B cell (primary cell): ENCODE measurements at regions not wholly inside any gene's neighbourhood (a gene's known extent, or its start where the extent isn't known, plus 50 kb on each side); places are given as distances from the start of the nearest gene placed in this dataset.

ENCODE experiments used
- ATAC-seq: fragments of 200-7000 bp; cut with Tn5 transposase; one replicate; pipeline ENCODE4 v1.10.0; 2021; ENCODE audit warnings: low read depth, mild to moderate bottlenecking, moderate number of reproducible peaks, moderate library complexity
- CTCF ChIA-PET: fragments of 350-600 bp; sonication (Branson Sonifier 250); formaldehyde crosslinking; loops from one replicate; lab custom pipeline; 2021; ENCODE audit warnings: antibody characterized with exemption, inconsistent platforms; lab: Charles Lee
- POLR2A ChIA-PET: fragments of 350-600 bp; sonication (Branson Sonifier 250); formaldehyde crosslinking; loops from one replicate; lab custom pipeline; 2021; ENCODE audit warnings: antibody characterized with exemption; lab: Charles Lee
- DNase-seq: peaks from one replicate; pipeline ENCODE4 v3.0.0; 2013
- H2AFZ ChIP-seq: 2 replicates; pipeline ENCODE4 v1.6.1; 2012; ENCODE audit warnings: mild to moderate bottlenecking, low read depth, low read length; ENCODE audit not compliant: insufficient read depth, poor library complexity, severe bottlenecking
- H3K27ac ChIP-seq, 2 donors: 1 replicate in 1 of 2; 2 replicates in 1 of 2; pipeline ENCODE4 v1.5.1; 2012 to 2013; ENCODE audit warnings: low read length in 2 of 2, mild to moderate bottlenecking in 2 of 2, moderate library complexity in 1 of 2
- H3K27me3 ChIP-seq, 4 experiments: fragments of 200-600 bp in 1 of 4; sonication (generic) in 1 of 4; replicated peaks in 1 of 4; 1 replicate in 2 of 4; 2 replicates in 2 of 4; pipeline versions ENCODE4 v1.6.1 to v1.7.0; 2013 to 2016; ENCODE audit warnings: low read length in 3 of 4, mild to moderate bottlenecking in 2 of 4, mixed read lengths in 1 of 4, moderate library complexity in 1 of 4; ENCODE audit not compliant: insufficient read depth in 4 of 4, control insufficient read depth in 3 of 4; ENCODE audit errors: control extremely low read depth in 1 of 4
- H3K36me3 ChIP-seq, 2 experiments: replicated peaks in 1 of 2; 1 replicate in 1 of 2; 2 replicates in 1 of 2; pipeline versions ENCODE4 v1.6.1 to v1.7.1; 2013; ENCODE audit warnings: low read length in 1 of 2; ENCODE audit not compliant: insufficient read depth in 2 of 2, control insufficient read depth in 1 of 2; ENCODE audit errors: control extremely low read depth in 1 of 2, extremely low read depth in 1 of 2
- H3K4me1 ChIP-seq, 2 donors: fragments of 200-600 bp in 1 of 2; sonication (generic) in 1 of 2; 1 replicate in 1 of 2; 2 replicates in 1 of 2; pipeline versions ENCODE4 v1.5.1 to v1.6.1; 2013 to 2017; ENCODE audit warnings: low read length in 2 of 2; ENCODE audit not compliant: control insufficient read depth in 2 of 2, insufficient read depth in 2 of 2
- H3K4me2 ChIP-seq: replicated peaks from 2 replicates; pipeline ENCODE3; 2012; ENCODE audit warnings: mild to moderate bottlenecking, low read depth, low read length; ENCODE audit not compliant: poor library complexity, severe bottlenecking
- H3K4me3 ChIP-seq, 5 experiments: fragments of 200-600 bp in 1 of 5; sonication (generic) in 1 of 5; 1 replicate in 3 of 5; 2 replicates in 2 of 5; pipeline versions ENCODE4 v1.5.1 to v1.7.0; 2011 to 2016; ENCODE audit warnings: low read length in 4 of 5, mild to moderate bottlenecking in 4 of 5, low read depth in 2 of 5, control low read depth in 1 of 5, moderate library complexity in 1 of 5; ENCODE audit not compliant: insufficient read depth in 1 of 5; ENCODE audit errors: control extremely low read depth in 1 of 5, extremely low read depth in 1 of 5
- H3K79me2 ChIP-seq: fragments of 200-600 bp; sonication (generic); one replicate; pipeline ENCODE4 v1.6.0; 2016; ENCODE audit warnings: low read length; ENCODE audit not compliant: control insufficient read depth, insufficient read depth
- H3K9ac ChIP-seq: fragments of 200-600 bp; sonication (generic); 2 replicates; pipeline ENCODE4 v1.6.1; 2017; ENCODE audit warnings: mild to moderate bottlenecking, low read length, moderate library complexity
- H3K9me3 ChIP-seq, 3 donors: one replicate each; pipeline versions ENCODE4 v1.6.1 to v1.7.1; 2013; ENCODE audit warnings: low read length in 2 of 3; ENCODE audit not compliant: control insufficient read depth in 2 of 3, insufficient read depth in 1 of 3; ENCODE audit errors: control extremely low read depth in 1 of 3
- H4K20me1 ChIP-seq: 2 replicates; pipeline ENCODE4 v1.6.0; 2012; ENCODE audit warnings: mild to moderate bottlenecking, low read length; ENCODE audit not compliant: insufficient read depth, control insufficient read depth, poor library complexity, severe bottlenecking
- H3K27ac Mint-ChIP-seq: one replicate; pipeline ENCODE4 v1.8.0; 2021; ENCODE audit warnings: mixed read lengths
- H3K27me3 Mint-ChIP-seq: one replicate; pipeline ENCODE4 v1.8.0; 2021; ENCODE audit warnings: mixed read lengths
- H3K4me1 Mint-ChIP-seq: one replicate; pipeline ENCODE4 v1.8.0; 2021; ENCODE audit warnings: mixed read lengths
- H3K4me3 Mint-ChIP-seq: one replicate; pipeline ENCODE4 v1.8.0; 2021; ENCODE audit warnings: mixed read lengths
- H3K9me3 Mint-ChIP-seq: one replicate; pipeline ENCODE4 v1.8.0; 2022; ENCODE audit warnings: mixed read lengths; ENCODE audit not compliant: insufficient read depth
- CTCF ChIP-seq: fragments of 200-600 bp; IDR thresholded peaks from one replicate; pipeline ENCODE4 v1.8.0; 2022; ENCODE audit warnings: antibody characterized with exemption, mild to moderate bottlenecking
- EZH2 ChIP-seq: IDR thresholded peaks from 2 replicates; pipeline ENCODE4 v1.6.1; 2012; ENCODE audit warnings: borderline replicate concordance, low read depth, mild to moderate bottlenecking, moderate library complexity, low read length; ENCODE audit not compliant: insufficient read depth, poor library complexity, severe bottlenecking
- WGBS: methylation state at CpG from one replicate; pipeline ENCODE4 v1.1.5; 2013; ENCODE audit warnings: missing lambda C conversion rate; ENCODE audit not compliant: insufficient coverage; 5-methylcytosine and 5-hydroxymethylcytosine counted together
- intact Hi-C: fragments of 100-400 bp; cut with micrococcal nuclease; formaldehyde crosslinking; loops from one replicate; pipeline ENCODE4 v1.10.0; 2022

- Histone ChIP-seq H2AFZ (no peak overlapping the region), H3K4me1 (no peaks in the 10 kb centered on the region), H3K27me3 (no peaks in the 10 kb centered on the region), H4K20me1 (no peaks in the 10 kb centered on the region), H3K79me2 (no peaks in the 10 kb centered on the region), H3K36me3 (no peaks in the 10 kb centered on the region), H3K4me3 (no peak overlapping the region), H3K9me3 (no peaks in the 10 kb centered on the region), H3K9ac (no peak overlapping the region), H3K27ac (no peak overlapping the region), H3K4me2 (no peak overlapping the region)
- Mint-ChIP-seq H3K4me1 (no peaks in the 10 kb centered on the region), H3K27me3 (no peaks in the 10 kb centered on the region), H3K27ac (no peak overlapping the region), H3K4me3 (no peak overlapping the region), H3K9me3 (no peaks in the 10 kb centered on the region)
- ChIA-PET POLR2A (no interaction called here), CTCF (no interaction called here)
- ATAC-seq, result no peak
- no CpG with 5 or more reads among the region's 1 CpG for WGBS
- no peak for DNase-seq
- intact Hi-C loops, result no loop called here
- no peak for TF ChIP-seq CTCF
- TF ChIP-seq EZH2, result no peak
Measured at GRCh38 chr11:25779033-25779432, 552.9 kb upstream of the ANO3 start.

GRCh38 chr11:25787416-25787815 lies 544.5 kb upstream of the ANO3 start:
- no peak for TF ChIP-seq EZH2
- Mint-ChIP-seq H3K4me1 (no peaks in the 10 kb centered on the region), H3K27me3 (no peaks in the 10 kb centered on the region), H3K27ac (no peak overlapping the region), H3K9me3 (no peaks in the 10 kb centered on the region), H3K4me3 (no peak overlapping the region)
- Histone ChIP-seq H3K79me2 (no peaks in the 10 kb centered on the region), H3K36me3 (no peaks in the 10 kb centered on the region), H3K9ac (no peak overlapping the region), H3K9me3 (no peaks in the 10 kb centered on the region), H3K4me2 (no peak overlapping the region), H2AFZ (no peak overlapping the region), H4K20me1 (no peaks in the 10 kb centered on the region), H3K4me1 (no peaks in the 10 kb centered on the region), H3K4me3 (no peak overlapping the region), H3K27me3 (no peaks in the 10 kb centered on the region), H3K27ac (no peak overlapping the region)
- ChIA-PET POLR2A (no interaction called here), CTCF (no interaction called here)
- DNase-seq, result no peak
- ATAC-seq, result no peak
- intact Hi-C loops, result no loop called here
- no CpG with 5 or more reads among the region's 3 CpGs for WGBS
